ENCODE measurements at regions not wholly inside any gene's neighbourhood (a gene's known extent, or its start where the extent isn't known, plus 50 kb on each side); places are given as distances from the start of the nearest gene placed in this dataset.

DNA sequence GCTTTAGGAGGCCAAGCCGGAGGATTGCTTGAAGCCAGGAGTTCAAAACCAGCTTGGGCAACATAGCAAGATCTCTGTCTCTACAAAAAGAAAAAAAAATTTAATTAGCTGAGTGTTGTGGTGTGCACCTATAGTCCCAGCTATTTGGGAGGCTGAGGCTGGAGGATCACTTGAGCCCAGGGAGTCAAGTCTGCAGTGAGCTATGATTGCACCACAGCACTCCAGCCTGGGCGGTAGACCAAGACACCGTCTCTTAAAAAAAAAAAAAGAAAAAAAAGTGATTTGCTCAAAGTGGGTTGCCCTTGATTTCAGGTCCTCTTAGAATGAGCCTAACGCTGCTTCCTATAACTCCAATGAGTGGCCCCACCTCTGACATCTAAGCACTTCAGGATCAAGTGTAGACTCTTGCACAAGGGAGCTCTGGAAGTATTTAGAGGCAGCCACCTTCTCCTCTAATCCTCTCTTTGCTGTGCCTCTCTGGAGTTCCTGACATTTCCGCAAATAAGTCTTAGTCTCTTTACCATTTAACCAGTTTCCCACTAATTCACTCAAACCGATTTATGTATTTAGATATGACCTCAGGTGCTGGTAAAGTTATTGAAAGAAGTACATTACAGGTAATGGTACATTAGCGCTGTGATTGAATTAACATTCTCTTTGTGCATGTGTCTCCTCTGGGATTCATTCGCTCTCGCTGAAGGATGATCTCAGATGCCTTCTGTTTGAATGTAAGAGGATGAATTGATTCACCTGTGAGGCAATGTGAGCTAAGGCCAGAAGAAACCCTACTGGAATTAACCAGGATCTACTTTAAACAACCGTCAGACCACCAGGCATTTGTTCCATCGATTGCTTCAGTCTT, 60.8 kb upstream of the CELF2 start:
- ATAC-seq = no peak
- no peak for TF ChIP-seq ESRRG (CRISPR knock-in tag; IDR thresholded peaks at IDR 0.05)
- TF ChIP-seq SNAI2 (CRISPR knock-in tag; IDR thresholded peaks at IDR 0.05) = no peak
- no peak for TF ChIP-seq PPARA (CRISPR knock-in tag; IDR thresholded peaks at IDR 0.05; ENCODE audit: borderline replicate concordance)
- TF ChIP-seq ZNF8 (CRISPR knock-in tag; IDR thresholded peaks at IDR 0.05) = no peak
- no peak for TF ChIP-seq ZFP3 (CRISPR knock-in tag; IDR thresholded peaks at IDR 0.05)
- no peak for TF ChIP-seq BACH2 (CRISPR knock-in tag; IDR thresholded peaks at IDR 0.05; ENCODE audit: borderline replicate concordance)
- TF ChIP-seq CSDC2 (CRISPR knock-in tag; IDR thresholded peaks at IDR 0.05) = no peak
- TF ChIP-seq ARNTL (CRISPR knock-in tag; IDR thresholded peaks at IDR 0.05; ENCODE audit: borderline replicate concordance, low read depth) = no peak
- TF ChIP-seq, protein P1, sequence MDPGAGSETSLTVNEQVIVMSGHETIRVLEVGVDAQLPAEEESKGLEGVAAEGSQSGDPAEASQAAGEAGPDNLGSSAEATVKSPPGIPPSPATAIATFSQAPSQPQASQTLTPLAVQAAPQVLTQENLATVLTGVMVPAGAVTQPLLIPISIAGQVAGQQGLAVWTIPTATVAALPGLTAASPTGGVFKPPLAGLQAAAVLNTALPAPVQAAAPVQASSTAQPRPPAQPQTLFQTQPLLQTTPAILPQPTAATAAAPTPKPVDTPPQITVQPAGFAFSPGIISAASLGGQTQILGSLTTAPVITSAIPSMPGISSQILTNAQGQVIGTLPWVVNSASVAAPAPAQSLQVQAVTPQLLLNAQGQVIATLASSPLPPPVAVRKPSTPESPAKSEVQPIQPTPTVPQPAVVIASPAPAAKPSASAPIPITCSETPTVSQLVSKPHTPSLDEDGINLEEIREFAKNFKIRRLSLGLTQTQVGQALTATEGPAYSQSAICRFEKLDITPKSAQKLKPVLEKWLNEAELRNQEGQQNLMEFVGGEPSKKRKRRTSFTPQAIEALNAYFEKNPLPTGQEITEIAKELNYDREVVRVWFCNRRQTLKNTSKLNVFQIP (CRISPR knock-in tag; IDR thresholded peaks at IDR 0.05; ENCODE audit: borderline replicate concordance, low read depth) = no peak
- TF ChIP-seq, protein P2, sequence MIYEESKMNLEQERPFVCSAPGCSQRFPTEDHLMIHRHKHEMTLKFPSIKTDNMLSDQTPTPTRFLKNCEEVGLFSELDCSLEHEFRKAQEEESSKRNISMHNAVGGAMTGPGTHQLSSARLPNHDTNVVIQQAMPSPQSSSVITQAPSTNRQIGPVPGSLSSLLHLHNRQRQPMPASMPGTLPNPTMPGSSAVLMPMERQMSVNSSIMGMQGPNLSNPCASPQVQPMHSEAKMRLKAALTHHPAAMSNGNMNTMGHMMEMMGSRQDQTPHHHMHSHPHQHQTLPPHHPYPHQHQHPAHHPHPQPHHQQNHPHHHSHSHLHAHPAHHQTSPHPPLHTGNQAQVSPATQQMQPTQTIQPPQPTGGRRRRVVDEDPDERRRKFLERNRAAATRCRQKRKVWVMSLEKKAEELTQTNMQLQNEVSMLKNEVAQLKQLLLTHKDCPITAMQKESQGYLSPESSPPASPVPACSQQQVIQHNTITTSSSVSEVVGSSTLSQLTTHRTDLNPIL (CRISPR knock-in tag; IDR thresholded peaks at IDR 0.05; ENCODE audit: low read depth) = no peak
- TF ChIP-seq RARB (CRISPR knock-in tag; IDR thresholded peaks at IDR 0.05) = no peak
- no peak for TF ChIP-seq ZNF70 (CRISPR knock-in tag; IDR thresholded peaks at IDR 0.05)
- no peak for TF ChIP-seq TCF4 (CRISPR knock-in tag; IDR thresholded peaks at IDR 0.05; ENCODE audit: borderline replicate concordance)
- TF ChIP-seq OSR1 (CRISPR knock-in tag; IDR thresholded peaks at IDR 0.05) = no peak
- TF ChIP-seq, protein P3, sequence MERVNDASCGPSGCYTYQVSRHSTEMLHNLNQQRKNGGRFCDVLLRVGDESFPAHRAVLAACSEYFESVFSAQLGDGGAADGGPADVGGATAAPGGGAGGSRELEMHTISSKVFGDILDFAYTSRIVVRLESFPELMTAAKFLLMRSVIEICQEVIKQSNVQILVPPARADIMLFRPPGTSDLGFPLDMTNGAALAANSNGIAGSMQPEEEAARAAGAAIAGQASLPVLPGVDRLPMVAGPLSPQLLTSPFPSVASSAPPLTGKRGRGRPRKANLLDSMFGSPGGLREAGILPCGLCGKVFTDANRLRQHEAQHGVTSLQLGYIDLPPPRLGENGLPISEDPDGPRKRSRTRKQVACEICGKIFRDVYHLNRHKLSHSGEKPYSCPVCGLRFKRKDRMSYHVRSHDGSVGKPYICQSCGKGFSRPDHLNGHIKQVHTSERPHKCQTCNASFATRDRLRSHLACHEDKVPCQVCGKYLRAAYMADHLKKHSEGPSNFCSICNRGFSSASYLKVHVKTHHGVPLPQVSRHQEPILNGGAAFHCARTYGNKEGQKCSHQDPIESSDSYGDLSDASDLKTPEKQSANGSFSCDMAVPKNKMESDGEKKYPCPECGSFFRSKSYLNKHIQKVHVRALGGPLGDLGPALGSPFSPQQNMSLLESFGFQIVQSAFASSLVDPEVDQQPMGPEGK (CRISPR knock-in tag; IDR thresholded peaks at IDR 0.05; ENCODE audit: borderline replicate concordance) = no peak

GRCh38 chr10:10958041-10958440, 59.6 kb upstream of the CELF2 start:
- TF ChIP-seq ESRRG (CRISPR knock-in tag; IDR thresholded peaks at IDR 0.05) = no peak
- ATAC-seq = no peak

DNA sequence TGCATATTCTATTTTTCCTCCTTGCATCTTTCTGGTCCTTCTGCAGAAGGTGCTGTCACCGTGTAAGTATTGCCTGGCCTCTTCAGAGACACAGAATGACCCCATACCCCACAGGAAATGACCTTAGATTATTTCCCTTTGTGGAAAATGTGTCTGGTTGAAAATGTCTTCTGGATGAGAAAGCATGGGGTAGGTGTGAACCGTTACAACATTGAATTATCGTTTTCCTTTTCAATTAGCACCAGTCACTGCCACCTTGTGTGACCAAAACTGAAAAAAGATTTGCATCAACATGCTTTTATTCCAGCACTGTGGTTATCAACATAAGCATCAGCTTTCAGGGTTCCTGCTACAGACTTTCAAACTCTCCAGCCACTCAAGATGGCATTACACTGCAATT, 58.0 kb upstream of the CELF2 start:
- no peak for TF ChIP-seq ZC3H10 (CRISPR knock-in tag; IDR thresholded peaks at IDR 0.05)
- no peak for TF ChIP-seq CSDC2 (CRISPR knock-in tag; IDR thresholded peaks at IDR 0.05)
- no peak for TF ChIP-seq PPARA (CRISPR knock-in tag; IDR thresholded peaks at IDR 0.05; ENCODE audit: borderline replicate concordance)
- TF ChIP-seq, protein P3 (CRISPR knock-in tag; IDR thresholded peaks at IDR 0.05; ENCODE audit: borderline replicate concordance) = no peak
- ATAC-seq = no peak

GRCh38 chr10:10960534-10960933, 57.1 kb upstream of the CELF2 start:
- no peak for ATAC-seq
- TF ChIP-seq TCF4 (CRISPR knock-in tag; IDR thresholded peaks at IDR 0.05; ENCODE audit: borderline replicate concordance) (no peak), ZNF70 (CRISPR knock-in tag; IDR thresholded peaks at IDR 0.05) (no peak), RARB (CRISPR knock-in tag; IDR thresholded peaks at IDR 0.05) (no peak), GLIS3 (CRISPR knock-in tag; IDR thresholded peaks at IDR 0.05) (no peak), SNAI2 (CRISPR knock-in tag; IDR thresholded peaks at IDR 0.05) (no peak), ZNF8 (CRISPR knock-in tag; IDR thresholded peaks at IDR 0.05) (no peak), ESRRG (CRISPR knock-in tag; IDR thresholded peaks at IDR 0.05) (no peak), ZFP3 (CRISPR knock-in tag; IDR thresholded peaks at IDR 0.05) (no peak)
- TF ChIP-seq, protein P2 (CRISPR knock-in tag; IDR thresholded peaks at IDR 0.05; ENCODE audit: low read depth) = no peak
